NB4 (cell line): ENCODE measurements at regions not wholly inside any gene's neighbourhood (a gene's known extent, or its start where the extent isn't known, plus 50 kb on each side); places are given as distances from the start of the nearest gene placed in this dataset.

Experiments used
- CTCF ChIP-seq: IDR thresholded peaks from one replicate; pipeline ENCODE4 v1.5.1; 2012; ENCODE audit warnings: low read depth, low read length
- POLR2A ChIP-seq: IDR thresholded peaks from 2 replicates; pipeline ENCODE4 v1.6.1; 2011; ENCODE audit warnings: mild to moderate bottlenecking; ENCODE audit not compliant: insufficient read length; ENCODE audit errors: extremely low read depth

GRCh38 chr10:58897236-58897635 lies 279.2 kb upstream of the PHYHIPL start:
- TF ChIP-seq CTCF (no peak), POLR2A (no peak)
